A549 (cell line): ENCODE measurements at regions not wholly inside any gene's neighbourhood (a gene's known extent, or its start where the extent isn't known, plus 50 kb on each side); places are given as distances from the start of the nearest gene placed in this dataset.

Experiments used
- ATAC-seq, 2 experiments: fragments of 200-7000 bp in 1 of 2; fragments of >200 bp in 1 of 2; cut with Nextera tagmentation in 1 of 2; cut with Tn5 transposase in 1 of 2; 3 replicates each; pipeline versions ENCODE4 v1.8.0 to v1.9.1; 2018 to 2020; ENCODE audit warnings: mild to moderate bottlenecking in 1 of 2, moderate library complexity in 1 of 2
- CTCF ChIA-PET: fragments of 300-600 bp; sonication (Branson Sonifier 250); formaldehyde crosslinking; extraction: SDS; loops from one replicate; lab custom pipeline; 2021; ENCODE audit warnings: antibody characterized with exemption, inconsistent platforms; lab: Yijun Ruan, JAX
- POLR2A ChIA-PET: fragments of 350-600 bp; formaldehyde crosslinking; extraction: SDS; loops from one replicate; lab custom pipeline; 2021; ENCODE audit warnings: antibody characterized with exemption, inconsistent platforms; lab: Yijun Ruan, JAX
- DNase-seq, 2 experiments: peaks; one replicate each; pipeline versions ENCODE4 v3.0.0 to v3.0.0-alpha.2; 2011 to 2016; ENCODE audit warnings: low read depth in 1 of 2, low spot score in 1 of 2
- FAIRE-seq: peaks from 2 replicates; lab custom pipeline; 2011; peaks lifted over from hg19 to GRCh38; lab: Jason Lieb, UNC
- H3K27ac ChIP-seq, 2 experiments: fragments of >200 bp; sonication (Bioruptor Twin); formaldehyde crosslinking; 3 replicates each; pipeline ENCODE4 v1.5.1; 2016 to 2017
- H3K4me1 ChIP-seq: fragments of >200 bp; sonication (Bioruptor Twin); formaldehyde crosslinking; 3 replicates; pipeline ENCODE4 v1.6.1; 2016
- H3K4me2 ChIP-seq: fragments of >200 bp; sonication (Bioruptor Twin); formaldehyde crosslinking; 3 replicates; pipeline ENCODE4 v1.6.1; 2016
- H3K4me3 ChIP-seq: fragments of >200 bp; sonication (Bioruptor Twin); formaldehyde crosslinking; 3 replicates; pipeline ENCODE4 v1.5.1; 2016
- H3K9me3 ChIP-seq: fragments of >200 bp; sonication (Bioruptor Twin); formaldehyde crosslinking; 3 replicates; pipeline ENCODE4 v1.6.1; 2016
- BHLHE40 ChIP-seq: IDR thresholded peaks from 2 replicates; pipeline ENCODE4 v1.6.1; 2012; ENCODE audit warnings: low read depth, low read length, inconsistent platforms
- CBX2 ChIP-seq: fragments of 200-600 bp; sonication (generic); IDR thresholded peaks from 2 replicates; pipeline ENCODE4 v1.6.1; 2016; ENCODE audit warnings: low read depth, mild to moderate bottlenecking, borderline replicate concordance
- CEBPB ChIP-seq, 2 experiments: fragments of >200 bp in 1 of 2; sonication (Bioruptor Twin) in 1 of 2; formaldehyde crosslinking in 1 of 2; IDR thresholded peaks; 2 replicates each; pipeline ENCODE4 v1.6.1; 2012 to 2016
- EHF ChIP-seq: fragments of 250-450 bp; sonication (Bioruptor Pico); IDR thresholded peaks from 2 replicates; pipeline ENCODE4 v1.5.0; 2020; ENCODE audit warnings: mild to moderate bottlenecking
- FOSB ChIP-seq: fragments of 250-450 bp; sonication (Bioruptor Pico); IDR thresholded peaks from 2 replicates; pipeline ENCODE4 v1.5.0; 2020; ENCODE audit warnings: mild to moderate bottlenecking, moderate library complexity
- FOXS1 ChIP-seq: fragments of 250-450 bp; sonication (Bioruptor Pico); IDR thresholded peaks from 2 replicates; pipeline ENCODE4 v1.5.0; 2020; ENCODE audit warnings: mild to moderate bottlenecking, moderate library complexity
- GATA3 ChIP-seq: IDR thresholded peaks from 2 replicates; pipeline ENCODE4 v1.6.1; 2012; ENCODE audit warnings: borderline replicate concordance
- HDAC2 ChIP-seq: fragments of 200-600 bp; sonication (generic); IDR thresholded peaks from 2 replicates; pipeline ENCODE4 v1.6.1; 2016
- HEYL ChIP-seq: fragments of 250-450 bp; sonication (Bioruptor Pico); IDR thresholded peaks from 2 replicates; pipeline ENCODE4 v1.8.0; 2021; ENCODE audit warnings: mild to moderate bottlenecking, moderate library complexity
- HOXA7 ChIP-seq: fragments of 250-450 bp; sonication (Bioruptor Pico); IDR thresholded peaks from 2 replicates; pipeline ENCODE4 v1.5.0; 2020; ENCODE audit warnings: mild to moderate bottlenecking, moderate library complexity
- HOXB5 ChIP-seq: fragments of 250-450 bp; sonication (Bioruptor Pico); IDR thresholded peaks from 2 replicates; pipeline ENCODE4 v1.5.0; 2020; ENCODE audit warnings: mild to moderate bottlenecking, moderate library complexity
- JUN ChIP-seq, 2 experiments: fragments of >200 bp; sonication (Bioruptor Twin); formaldehyde crosslinking; IDR thresholded peaks; 2 replicates in 1 of 2; 3 replicates in 1 of 2; pipeline ENCODE4 v1.6.1; 2016 to 2017
- JUNB ChIP-seq: fragments of >200 bp; sonication (Bioruptor Twin); formaldehyde crosslinking; IDR thresholded peaks from 2 replicates; pipeline ENCODE4 v1.6.1; 2016
- MAFK ChIP-seq: fragments of 450-650 bp; IDR thresholded peaks from 2 replicates; pipeline ENCODE4 v1.6.1; 2014; ENCODE audit not compliant: partially characterized antibody
- MYC ChIP-seq: IDR thresholded peaks from 2 replicates; pipeline ENCODE4 v1.6.1; 2012; ENCODE audit warnings: mild to moderate bottlenecking, inconsistent platforms, low read length, improper control_type of control experiment, borderline replicate concordance
- NFE2L2 ChIP-seq: fragments of 150-350 bp; conservative IDR thresholded peaks from 2 replicates; pipeline ENCODE4 v1.6.1; 2014; ENCODE audit warnings: low read length
- NPAS2 ChIP-seq: fragments of 250-450 bp; sonication (Bioruptor Pico); IDR thresholded peaks from 2 replicates; pipeline ENCODE4 v1.8.0; 2022; ENCODE audit warnings: mild to moderate bottlenecking, moderate library complexity, borderline replicate concordance
- POLR2AphosphoS2 ChIP-seq: conservative IDR thresholded peaks from 2 replicates; pipeline ENCODE4 v1.6.1; 2012; ENCODE audit warnings: low read length, improper control_type of control experiment, inconsistent platforms
- RAD21 ChIP-seq, 2 experiments: fragments of >200 bp in 1 of 2; sonication (Bioruptor Twin) in 1 of 2; formaldehyde crosslinking in 1 of 2; IDR thresholded peaks in 1 of 2; conservative IDR thresholded peaks in 1 of 2; 2 replicates in 1 of 2; 3 replicates in 1 of 2; pipeline ENCODE4 v1.6.1; 2012 to 2018; ENCODE audit warnings: inconsistent platforms in 1 of 2
- RARB ChIP-seq: fragments of 250-450 bp; sonication (Bioruptor Pico); IDR thresholded peaks from 2 replicates; pipeline ENCODE4 v1.8.0; 2021; ENCODE audit warnings: mild to moderate bottlenecking, moderate library complexity
- RFX5 ChIP-seq: fragments of 450-650 bp; IDR thresholded peaks from 2 replicates; pipeline ENCODE4 v1.7.1; 2014; ENCODE audit warnings: antibody characterized with exemption, mild to moderate bottlenecking, moderate library complexity
- RNF2 ChIP-seq: fragments of 200-600 bp; sonication (generic); IDR thresholded peaks from 2 replicates; pipeline ENCODE4 v1.6.1; 2016; ENCODE audit warnings: low read depth, mild to moderate bottlenecking, antibody characterized with exemption, moderate library complexity, borderline replicate concordance
- SMC3 ChIP-seq: fragments of >200 bp; sonication (Bioruptor Twin); formaldehyde crosslinking; IDR thresholded peaks from 3 replicates; pipeline ENCODE4 v1.6.1; 2018; ENCODE audit warnings: inconsistent platforms
- ZNF302 ChIP-seq: fragments of 250-450 bp; sonication (Bioruptor Pico); IDR thresholded peaks from 2 replicates; pipeline ENCODE4 v1.9.0; 2021; ENCODE audit warnings: inconsistent platforms, mild to moderate bottlenecking, moderate library complexity
- ZSCAN20 ChIP-seq: fragments of 250-450 bp; sonication (Bioruptor Pico); IDR thresholded peaks from 2 replicates; pipeline ENCODE4 v1.8.0; 2022; ENCODE audit warnings: mild to moderate bottlenecking, moderate library complexity
- WGBS: methylation state at CpG from one replicate; pipeline ENCODE4 v1.1.6; 2017; ENCODE audit errors: missing lambda C conversion rate; 5-methylcytosine and 5-hydroxymethylcytosine counted together
- TF ChIP-seq, protein P1 (sequence below): IDR thresholded peaks from 2 replicates; pipeline ENCODE4 v1.6.1; 2012; ENCODE audit warnings: low read depth, borderline replicate concordance
- TF ChIP-seq, protein P2 (sequence below): fragments of 250-450 bp; sonication (Bioruptor Pico); IDR thresholded peaks from 2 replicates; pipeline ENCODE4 v1.5.0; 2020; ENCODE audit warnings: low read depth, mild to moderate bottlenecking, moderate library complexity
- TF ChIP-seq, protein P3 (sequence below): fragments of 450-650 bp; IDR thresholded peaks from 2 replicates; pipeline ENCODE4 v1.6.1; 2014; ENCODE audit warnings: antibody characterized with exemption
- TF ChIP-seq, protein P4 (sequence below): fragments of 150-350 bp; IDR thresholded peaks from 2 replicates; pipeline ENCODE4 v1.6.1; 2014; ENCODE audit warnings: low read depth, mild to moderate bottlenecking, low read length
- TF ChIP-seq, protein P5 (sequence below): fragments of >200 bp; sonication (Bioruptor Twin); formaldehyde crosslinking; IDR thresholded peaks from 2 replicates; pipeline ENCODE4 v1.6.1; 2016

DNA sequence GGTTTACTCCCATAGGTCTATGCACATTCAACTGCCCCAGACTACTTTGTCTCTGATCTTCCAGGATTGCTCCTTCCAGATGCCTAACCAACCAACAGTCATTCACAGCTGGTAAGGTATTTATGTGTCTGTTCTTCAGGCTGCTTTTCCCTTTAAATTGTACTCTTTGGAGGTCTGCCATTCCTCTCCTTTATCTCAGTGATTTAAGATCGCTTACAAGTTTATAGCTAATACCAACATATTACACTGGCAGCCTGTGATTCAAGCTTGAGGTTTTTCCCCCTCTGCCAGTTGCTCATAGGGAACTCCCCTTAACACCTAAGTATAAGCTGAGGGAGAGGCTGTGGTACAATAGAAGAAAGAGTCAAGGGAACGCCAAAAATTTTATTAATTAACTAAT, 711.7 kb upstream of the EDIL3 start:
- ChIA-PET CTCF (no interaction called here), POLR2A (no interaction called here)
- no peak for TF ChIP-seq SMC3
- TF ChIP-seq RARB (CRISPR knock-in tag), result no peak
- TF ChIP-seq GATA3, result no peak
- Histone ChIP-seq H3K27ac (no peak overlapping the region), H3K4me2 (no peak overlapping the region), H3K4me3 (no peak overlapping the region), H3K4me1 (no peaks in the 10 kb centered on the region), H3K9me3 (no peaks in the 10 kb centered on the region)
- FAIRE-seq (no peak), DNase-seq (no peak), ATAC-seq (no peak)
- 14% methylated on average over 2 of the region's 2 CpGs for WGBS

DNA sequence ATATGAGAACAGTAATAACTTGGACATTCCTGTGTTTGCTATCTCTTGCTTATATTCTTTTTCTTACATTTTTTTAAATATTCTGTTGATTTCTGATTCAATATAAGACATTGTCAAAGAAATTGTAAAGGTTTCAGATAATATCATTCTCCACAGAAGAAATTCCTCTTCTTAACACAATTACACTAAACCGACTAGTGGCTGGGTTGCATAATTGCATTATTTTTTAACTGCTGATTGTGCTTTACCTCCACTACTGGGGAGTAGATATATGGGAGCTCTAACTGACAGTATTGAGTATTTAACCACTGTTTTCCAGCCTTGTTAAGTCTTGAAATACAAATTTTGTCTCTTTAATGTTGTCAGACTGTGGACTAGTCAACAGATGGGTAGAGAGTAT, 723.8 kb upstream of the EDIL3 start:
- TF ChIP-seq JUNB, result no peak
- TF ChIP-seq, protein P1, sequence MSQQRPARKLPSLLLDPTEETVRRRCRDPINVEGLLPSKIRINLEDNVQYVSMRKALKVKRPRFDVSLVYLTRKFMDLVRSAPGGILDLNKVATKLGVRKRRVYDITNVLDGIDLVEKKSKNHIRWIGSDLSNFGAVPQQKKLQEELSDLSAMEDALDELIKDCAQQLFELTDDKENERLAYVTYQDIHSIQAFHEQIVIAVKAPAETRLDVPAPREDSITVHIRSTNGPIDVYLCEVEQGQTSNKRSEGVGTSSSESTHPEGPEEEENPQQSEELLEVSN, result no peak
- no peak for TF ChIP-seq FOXS1
- TF ChIP-seq, protein P2, sequence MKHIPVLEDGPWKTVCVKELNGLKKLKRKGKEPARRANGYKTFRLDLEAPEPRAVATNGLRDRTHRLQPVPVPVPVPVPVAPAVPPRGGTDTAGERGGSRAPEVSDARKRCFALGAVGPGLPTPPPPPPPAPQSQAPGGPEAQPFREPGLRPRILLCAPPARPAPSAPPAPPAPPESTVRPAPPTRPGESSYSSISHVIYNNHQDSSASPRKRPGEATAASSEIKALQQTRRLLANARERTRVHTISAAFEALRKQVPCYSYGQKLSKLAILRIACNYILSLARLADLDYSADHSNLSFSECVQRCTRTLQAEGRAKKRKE (CRISPR knock-in tag), result no peak
- no peak for TF ChIP-seq JUN (IDR thresholded peaks at IDR 0.05)
- no peak for TF ChIP-seq ZNF302
- no peak for TF ChIP-seq HEYL
- TF ChIP-seq, protein P3, sequence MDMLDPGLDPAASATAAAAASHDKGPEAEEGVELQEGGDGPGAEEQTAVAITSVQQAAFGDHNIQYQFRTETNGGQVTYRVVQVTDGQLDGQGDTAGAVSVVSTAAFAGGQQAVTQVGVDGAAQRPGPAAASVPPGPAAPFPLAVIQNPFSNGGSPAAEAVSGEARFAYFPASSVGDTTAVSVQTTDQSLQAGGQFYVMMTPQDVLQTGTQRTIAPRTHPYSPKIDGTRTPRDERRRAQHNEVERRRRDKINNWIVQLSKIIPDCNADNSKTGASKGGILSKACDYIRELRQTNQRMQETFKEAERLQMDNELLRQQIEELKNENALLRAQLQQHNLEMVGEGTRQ, result no peak
- no peak for TF ChIP-seq RAD21 (conservative IDR thresholded peaks at IDR 0.05 in 1 of 2, IDR thresholded peaks at IDR 0.05 in 1 of 2)
- no peak for TF ChIP-seq RNF2
- TF ChIP-seq HDAC2, result no peak
- no peak for TF ChIP-seq HOXB5
- TF ChIP-seq NFE2L2, result no peak
- TF ChIP-seq HOXA7 (CRISPR knock-in tag), result no peak
- TF ChIP-seq ZSCAN20 (CRISPR knock-in tag), result no peak
- TF ChIP-seq, protein P4, sequence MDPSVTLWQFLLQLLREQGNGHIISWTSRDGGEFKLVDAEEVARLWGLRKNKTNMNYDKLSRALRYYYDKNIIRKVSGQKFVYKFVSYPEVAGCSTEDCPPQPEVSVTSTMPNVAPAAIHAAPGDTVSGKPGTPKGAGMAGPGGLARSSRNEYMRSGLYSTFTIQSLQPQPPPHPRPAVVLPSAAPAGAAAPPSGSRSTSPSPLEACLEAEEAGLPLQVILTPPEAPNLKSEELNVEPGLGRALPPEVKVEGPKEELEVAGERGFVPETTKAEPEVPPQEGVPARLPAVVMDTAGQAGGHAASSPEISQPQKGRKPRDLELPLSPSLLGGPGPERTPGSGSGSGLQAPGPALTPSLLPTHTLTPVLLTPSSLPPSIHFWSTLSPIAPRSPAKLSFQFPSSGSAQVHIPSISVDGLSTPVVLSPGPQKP, result no peak
- TF ChIP-seq MYC, result no peak
- 12% methylated on average over 1 of the region's 1 CpG for WGBS
- Histone ChIP-seq H3K27ac (no peak overlapping the region), H3K9me3 (peaks cover 3% of the 10 kb centered on the region; the same call in 1 of the 3 replicates), H3K4me1 (no peaks in the 10 kb centered on the region), H3K4me2 (no peak overlapping the region), H3K4me3 (no peak overlapping the region)
- FAIRE-seq (no peak), ATAC-seq (no peak), DNase-seq (peak in 1 of 2 experiments; percentile 1)
- CTCF ChIA-PET, result no interaction called here
- POLR2A ChIA-PET, result no interaction called here

DNA sequence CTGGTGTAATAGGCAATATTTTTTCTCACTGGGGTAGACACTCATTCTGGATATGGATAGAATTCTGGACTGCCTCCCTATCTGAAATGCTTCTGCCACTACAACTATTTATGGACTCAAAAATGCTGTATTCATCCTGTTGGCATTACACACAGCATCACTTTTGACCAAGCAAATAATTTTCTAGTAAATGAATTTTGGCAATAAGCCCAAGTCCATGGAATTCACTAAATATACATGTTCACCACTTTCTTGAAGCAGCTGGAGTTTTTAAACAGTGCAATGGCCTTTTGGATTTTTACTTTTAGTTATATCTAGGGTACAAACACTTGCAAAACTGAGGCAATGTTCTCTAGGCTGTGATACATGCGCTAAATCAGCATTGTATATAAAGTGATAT, 724.9 kb upstream of the EDIL3 start:
- FAIRE-seq (no peak), ATAC-seq (no peak), DNase-seq (no peak)
- no peak overlapping the region for H3K4me2 ChIP-seq
- no peak overlapping the region for H3K27ac ChIP-seq
- WGBS, result 11% methylated on average over 1 of the region's 1 CpG
- ChIA-PET POLR2A (no interaction called here), CTCF (no interaction called here)
- H3K4me1 ChIP-seq, result no peaks in the 10 kb centered on the region
- no peak overlapping the region for H3K4me3 ChIP-seq
- peaks cover 3% of the 10 kb centered on the region; the same call in 1 of the 3 replicates for H3K9me3 ChIP-seq
- TF ChIP-seq CEBPB (IDR thresholded peaks at IDR 0.05), result no peak
- no peak for TF ChIP-seq RFX5
- no peak for TF ChIP-seq NFE2L2
- no peak for TF ChIP-seq RNF2
- TF ChIP-seq FOSB (CRISPR knock-in tag), result no peak
- TF ChIP-seq HEYL, result no peak
- no peak for TF ChIP-seq POLR2AphosphoS2
- no peak for TF ChIP-seq CBX2
- no peak for TF ChIP-seq HDAC2
- TF ChIP-seq, protein P1, result no peak
- no peak for TF ChIP-seq BHLHE40
- TF ChIP-seq EHF (CRISPR knock-in tag), result no peak
- no peak for TF ChIP-seq RARB (CRISPR knock-in tag)
- TF ChIP-seq NPAS2 (CRISPR knock-in tag), result no peak
- TF ChIP-seq, protein P5, sequence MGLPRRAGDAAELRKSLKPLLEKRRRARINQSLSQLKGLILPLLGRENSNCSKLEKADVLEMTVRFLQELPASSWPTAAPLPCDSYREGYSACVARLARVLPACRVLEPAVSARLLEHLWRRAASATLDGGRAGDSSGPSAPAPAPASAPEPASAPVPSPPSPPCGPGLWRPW, result no peak
- no peak for TF ChIP-seq MAFK
